NCI-H524 treated with DMSO at 0.1 percent for 48 hours (cell line): ENCODE measurements at regions not wholly inside any gene's neighbourhood (a gene's known extent, or its start where the extent isn't known, plus 50 kb on each side); places are given as distances from the start of the nearest gene placed in this dataset.

Experiments
- DNase-seq: peaks from one replicate; lab custom pipeline; 2025; lab: John Stamatoyannopoulos, UW

DNA sequence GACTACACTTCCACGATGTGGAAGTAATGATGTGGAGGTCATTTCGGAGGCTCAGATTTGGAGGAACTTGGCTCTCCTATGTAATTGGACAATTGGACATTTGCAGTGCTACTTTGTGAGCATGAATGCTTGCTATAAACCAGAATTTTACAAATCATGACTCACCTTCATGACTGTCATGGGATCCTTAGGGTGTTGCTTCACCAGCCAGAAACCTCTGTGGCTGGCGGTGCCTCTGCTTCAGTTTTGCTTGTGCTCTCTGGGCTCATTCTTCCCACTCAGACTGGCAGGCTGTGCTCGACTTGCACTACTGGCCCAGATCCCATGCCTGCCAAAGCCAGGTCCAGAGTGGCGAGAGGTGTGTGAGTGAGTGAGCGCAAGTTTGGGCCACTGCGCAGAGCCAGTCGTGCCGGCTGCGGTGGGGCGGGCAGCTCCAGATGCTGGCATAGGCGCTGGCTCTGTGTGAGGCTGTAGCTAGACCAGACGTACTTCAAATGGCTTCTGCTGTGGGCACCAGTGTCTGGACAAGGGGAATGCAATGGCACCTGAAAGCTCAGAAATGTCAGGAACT lies 387.8 kb downstream of the AEBP2 start:
- DNase-seq = no peak

DNA sequence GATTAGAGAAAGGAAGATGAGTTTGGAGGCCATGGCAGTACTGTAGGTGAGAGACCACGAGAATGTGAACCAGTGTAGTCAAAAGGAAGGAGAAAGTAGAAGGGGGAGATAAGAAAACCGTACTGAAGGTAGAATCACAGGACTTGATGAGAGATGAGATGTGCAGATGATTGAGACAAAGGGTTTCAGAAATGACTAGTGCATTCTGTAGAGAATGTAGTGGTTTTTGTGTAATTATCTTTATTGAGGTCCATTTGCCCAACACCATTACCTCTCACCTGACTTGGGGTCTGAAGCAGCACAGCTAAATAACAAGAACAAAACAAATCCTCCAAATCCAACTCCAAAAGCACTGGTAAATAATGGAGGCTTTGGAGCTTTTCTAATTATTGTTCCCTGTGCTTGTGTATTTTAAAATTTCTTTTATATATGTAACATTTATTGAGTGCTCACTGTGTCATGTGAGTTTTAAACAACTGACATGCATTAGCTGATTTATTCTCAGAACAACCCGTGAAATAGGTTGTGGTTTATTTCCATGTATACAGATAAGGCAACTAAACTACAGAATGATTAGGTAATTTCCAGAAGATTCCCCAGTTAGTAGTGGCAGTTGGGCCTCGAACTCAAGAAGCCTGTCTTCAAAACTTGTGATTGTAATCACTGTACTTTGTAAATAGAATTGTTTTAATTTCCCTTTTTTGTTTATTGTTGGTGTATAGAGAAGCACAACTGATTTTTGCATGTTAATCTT lies 390.0 kb downstream of the AEBP2 start:
- DNase-seq = no peak

DNA sequence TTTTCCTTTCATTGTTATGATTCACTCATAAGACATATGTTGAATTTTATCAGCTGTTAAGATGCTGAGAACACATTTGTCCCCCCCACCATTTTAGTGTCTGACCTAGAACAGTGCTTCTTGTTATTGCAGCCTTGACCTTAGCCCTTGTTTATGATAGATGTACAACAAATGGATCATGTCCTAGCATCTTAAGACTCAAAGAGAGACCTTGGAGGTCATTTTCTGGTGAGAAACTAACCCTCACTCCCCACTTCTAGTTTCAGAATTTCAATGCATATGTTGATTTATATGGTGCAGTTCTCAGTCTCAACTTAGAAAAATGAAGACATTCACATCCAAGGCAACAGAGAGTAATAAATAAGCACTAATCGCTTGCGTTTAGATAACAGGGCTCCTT lies 391.2 kb downstream of the AEBP2 start:
- DNase-seq = no peak

DNA sequence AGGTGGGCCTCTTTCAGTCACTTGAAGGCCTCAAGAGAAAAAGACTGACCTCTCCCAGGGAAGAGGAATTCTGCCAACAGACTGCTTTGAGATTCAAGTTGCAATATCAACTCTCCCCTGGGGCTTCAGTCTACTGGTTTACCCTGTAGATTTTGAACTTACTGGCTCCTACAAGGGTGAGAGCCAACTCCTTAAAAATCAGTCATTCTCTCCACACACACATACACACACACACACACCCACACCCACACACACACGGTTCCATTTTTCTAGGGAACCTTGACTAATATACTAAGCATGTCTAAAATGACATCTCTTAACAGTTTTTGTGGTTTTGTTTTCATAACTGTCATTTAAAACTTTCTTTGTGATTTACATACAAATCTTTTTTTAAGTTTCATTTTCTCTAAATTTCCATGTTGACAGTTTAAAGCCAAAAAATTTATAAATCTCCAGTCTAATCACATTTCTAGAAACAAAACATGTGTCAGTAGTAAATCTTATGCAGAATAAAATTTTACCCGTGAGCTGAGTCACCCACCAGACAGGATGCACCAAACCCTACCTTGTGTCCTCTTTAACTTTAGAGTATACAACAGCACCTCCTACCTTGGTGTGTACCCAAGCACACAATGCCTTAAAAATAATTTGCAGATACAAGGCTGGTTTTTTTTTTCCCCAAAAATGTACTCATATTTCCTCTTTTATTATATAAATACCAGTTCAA lies 394.6 kb downstream of the AEBP2 start:
- no peak for DNase-seq

DNA sequence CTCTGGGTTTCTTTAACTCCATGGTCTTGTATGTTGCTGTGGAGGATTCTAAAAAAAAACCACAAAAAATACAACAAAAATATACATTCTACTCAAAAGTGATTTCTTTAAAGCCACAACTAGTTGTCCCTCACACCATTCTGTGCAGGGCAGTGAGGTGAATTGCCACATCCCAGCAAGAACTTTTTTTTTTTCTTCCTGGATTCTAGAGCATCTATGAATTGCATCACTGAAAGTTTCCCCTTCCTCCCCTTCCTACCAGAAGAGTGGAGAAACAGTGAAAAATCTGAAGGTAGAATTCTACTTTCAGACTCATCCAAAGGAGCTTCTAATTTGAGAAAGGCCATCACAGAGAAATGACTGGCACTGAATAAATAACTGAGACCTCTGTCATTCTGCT lies 395.3 kb downstream of the AEBP2 start:
- DNase-seq = no peak

DNA sequence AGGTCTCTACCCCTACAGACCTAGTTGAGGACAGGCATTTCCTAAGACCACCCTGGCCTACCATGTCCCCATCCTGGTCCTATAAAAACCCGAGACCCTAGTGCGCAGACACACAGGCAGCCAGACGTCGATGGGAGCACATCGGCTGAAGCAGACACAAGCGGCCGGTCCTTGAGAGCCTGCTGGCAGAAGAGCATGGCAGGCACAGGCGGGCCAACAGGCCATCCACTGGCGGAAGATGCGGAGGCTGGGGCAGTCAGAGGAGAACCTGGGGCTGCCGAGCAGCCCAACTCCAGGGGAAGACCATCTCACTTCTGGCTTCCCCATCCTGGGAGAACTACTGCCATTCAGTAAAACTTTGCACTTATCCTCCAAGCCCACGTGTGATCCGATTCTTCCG lies 396.8 kb downstream of the AEBP2 start:
- DNase-seq = no peak

DNA sequence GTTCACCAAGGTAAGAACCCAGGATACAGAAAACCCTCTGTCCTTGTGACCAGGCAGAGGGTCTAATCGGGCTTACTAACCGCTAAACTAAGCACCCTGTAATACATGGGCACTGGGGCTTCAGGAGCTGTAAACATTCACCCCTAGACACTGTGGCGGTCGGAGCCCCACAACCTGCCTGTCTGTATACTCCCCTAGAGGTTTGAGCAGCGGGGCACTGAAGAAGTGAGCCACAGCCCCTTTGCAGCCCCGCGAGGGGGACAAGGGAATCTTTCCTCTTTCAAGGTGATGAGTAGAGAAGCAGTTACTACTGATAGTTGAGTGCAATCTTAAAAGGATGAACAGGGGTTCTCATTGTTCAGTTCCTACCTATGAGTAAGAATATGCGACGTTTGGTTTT lies 397.2 kb downstream of the AEBP2 start:
- no peak for DNase-seq

DNA sequence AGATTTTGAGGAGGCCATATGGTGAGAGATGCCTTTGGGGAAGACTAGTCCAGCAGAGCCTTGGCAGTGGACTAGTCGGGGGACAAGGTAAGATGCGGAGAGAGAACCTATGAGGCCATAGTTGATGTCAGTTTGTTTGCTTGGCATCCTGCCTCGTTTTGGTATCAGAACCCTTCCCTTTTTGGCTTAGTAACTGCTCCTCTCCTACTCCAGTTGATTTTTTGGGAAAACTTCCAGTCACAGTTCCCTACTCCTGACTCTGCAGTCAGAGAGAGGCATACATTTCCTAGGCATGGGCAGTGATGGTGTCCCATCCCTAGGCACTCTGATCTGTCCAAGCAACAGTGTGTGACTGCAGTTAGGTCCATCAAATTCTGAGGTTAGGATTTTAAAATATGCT lies 398.3 kb downstream of the AEBP2 start:
- DNase-seq = no peak

DNA sequence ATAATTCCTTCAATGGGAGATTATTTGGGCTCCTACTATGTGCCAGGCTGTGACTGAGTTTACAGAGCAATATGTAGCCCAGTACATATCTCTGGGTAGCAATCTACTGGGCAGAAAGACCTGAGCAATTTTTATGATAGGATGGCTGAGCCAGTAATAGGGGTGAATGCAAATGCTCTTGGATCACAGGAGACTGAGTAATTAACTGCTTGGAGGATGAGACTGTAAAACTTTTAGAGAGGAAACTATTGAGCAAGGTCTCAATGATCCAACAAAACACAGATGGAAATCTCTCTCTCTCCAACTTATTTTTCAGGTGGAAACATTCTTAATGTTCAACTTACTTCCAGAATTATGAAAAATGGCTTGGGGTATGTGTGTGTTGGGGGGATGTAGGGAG lies 402.2 kb downstream of the AEBP2 start:
- no peak for DNase-seq

DNA sequence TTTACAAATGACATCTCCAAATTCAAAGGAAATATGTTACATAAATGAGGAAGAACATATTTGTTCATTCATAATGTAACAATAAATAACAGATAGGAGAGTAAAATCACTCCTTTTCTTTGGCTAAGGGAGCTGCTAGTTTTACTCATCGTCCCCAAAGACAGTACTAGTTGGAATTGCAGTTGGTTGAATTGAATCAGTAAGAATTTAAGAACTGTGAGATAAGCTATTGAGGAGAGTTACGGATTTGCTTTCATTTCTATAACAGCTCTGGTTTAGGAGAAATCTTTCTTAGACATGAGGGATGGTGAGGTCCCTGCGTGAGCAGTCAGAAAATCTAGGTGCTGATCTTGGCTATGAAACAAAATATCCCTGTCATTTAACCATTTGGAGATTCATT lies 402.8 kb downstream of the AEBP2 start:
- no peak for DNase-seq

DNA sequence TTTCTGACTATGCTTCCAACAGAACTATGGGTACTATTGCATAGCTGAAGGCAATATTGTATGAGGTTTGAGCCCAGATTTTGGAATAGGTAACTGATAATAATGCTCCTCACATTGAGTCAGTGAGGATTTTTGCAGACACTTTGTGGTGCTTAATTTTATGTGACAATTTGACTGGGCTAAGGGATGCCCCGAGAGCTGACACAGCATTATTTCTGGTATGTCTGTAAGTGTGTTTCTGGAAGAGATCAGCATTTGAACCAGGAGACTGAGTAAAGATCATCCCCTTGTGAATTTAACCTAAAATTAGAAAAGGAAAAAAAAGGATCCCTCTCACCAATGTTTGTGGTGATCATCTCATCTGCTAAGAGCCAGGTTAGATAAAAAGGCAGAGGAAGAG lies 404.9 kb downstream of the AEBP2 start:
- DNase-seq = no peak

DNA sequence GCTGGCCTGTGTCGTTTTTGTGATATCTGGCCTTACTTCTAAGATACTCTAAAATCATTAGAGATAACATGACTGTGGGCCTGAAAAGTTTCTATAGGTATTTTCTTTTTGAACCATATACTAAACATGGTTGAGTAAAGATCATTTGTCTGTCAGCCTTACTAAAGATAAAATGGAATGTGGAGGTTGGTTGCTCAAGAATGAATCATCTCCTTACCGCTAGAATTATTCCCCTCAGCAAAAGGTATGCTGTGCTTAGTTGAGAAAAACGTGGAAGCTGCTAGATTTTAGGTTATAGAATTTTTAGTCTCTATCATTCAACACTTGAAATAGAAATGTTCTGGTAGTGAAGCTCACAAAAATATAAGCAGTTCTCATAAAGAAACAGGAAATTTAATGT lies 407.3 kb downstream of the AEBP2 start:
- DNase-seq = no peak

DNA sequence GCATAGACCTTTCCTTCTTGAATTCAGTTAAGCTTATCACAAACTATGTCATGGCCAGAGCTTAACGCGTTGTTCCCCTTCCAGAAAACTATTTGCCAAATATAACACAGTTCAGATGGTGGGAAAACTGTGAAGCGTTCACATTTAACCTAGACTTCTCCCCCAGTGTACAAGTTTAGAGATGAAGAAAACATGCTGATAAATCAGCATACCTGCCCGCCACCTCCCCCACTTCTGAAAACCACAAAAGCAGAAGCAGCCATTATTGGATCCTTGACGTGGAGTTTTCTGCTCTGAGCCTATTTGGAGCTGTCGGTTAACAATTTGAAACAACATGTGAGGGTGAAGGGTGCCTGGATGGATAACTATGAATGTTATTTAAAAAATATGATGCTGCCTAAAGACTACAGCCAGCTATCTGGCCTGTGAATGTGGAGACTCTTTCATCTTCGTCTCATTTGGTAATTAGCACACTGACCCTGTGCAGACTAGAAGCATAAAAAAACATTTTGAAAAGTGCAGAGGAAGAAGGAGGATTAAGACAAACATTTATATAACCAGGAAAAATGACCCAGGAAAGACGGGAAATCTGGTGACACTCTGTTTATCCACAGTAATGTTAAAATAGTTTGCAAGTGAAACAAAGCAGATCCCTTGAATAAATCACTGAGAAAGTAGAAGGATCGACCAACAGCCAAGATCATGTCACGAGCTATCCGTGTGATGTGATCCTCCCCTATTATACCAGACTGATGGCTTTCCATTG lies 408.2 kb downstream of the AEBP2 start:
- DNase-seq = no peak

DNA sequence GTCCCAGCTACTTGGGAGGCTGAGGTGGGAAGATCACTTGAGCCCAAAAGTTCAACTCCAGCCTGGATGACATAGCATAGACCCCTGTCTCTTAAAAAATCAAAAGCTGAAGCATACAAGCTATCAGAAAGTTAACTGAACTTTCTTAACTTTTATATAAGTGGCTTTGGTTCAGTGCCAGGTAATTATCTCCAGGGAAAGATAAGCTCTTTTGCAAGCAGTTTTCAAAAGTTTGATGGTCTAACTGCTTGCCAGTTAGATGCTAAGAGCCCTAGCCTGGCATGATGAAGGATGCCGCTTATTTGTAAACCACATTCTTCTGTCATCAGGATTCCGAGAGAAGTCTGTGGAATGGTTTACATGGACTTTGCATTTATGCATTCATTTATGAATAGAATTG lies 409.1 kb downstream of the AEBP2 start:
- DNase-seq = no peak

DNA sequence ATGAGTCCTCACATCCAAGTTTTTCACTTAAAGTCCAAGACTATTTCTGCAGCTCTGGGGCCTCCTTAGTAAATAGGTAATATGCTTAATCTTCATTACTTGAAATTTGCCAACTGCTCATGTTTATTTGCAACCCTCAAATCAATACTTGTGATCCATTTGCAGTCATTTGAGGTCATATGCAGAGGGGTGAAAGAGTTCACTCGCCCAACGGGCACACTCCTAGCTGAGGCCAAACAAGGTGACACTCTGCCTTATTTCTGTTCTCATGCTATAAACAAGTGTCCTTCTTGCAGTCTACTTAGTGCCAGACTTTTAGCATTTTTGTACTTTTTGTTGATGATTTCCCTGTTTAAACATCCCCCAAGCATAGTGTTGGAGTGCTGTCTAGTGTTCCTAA lies 409.9 kb downstream of the AEBP2 start:
- no peak for DNase-seq

DNA sequence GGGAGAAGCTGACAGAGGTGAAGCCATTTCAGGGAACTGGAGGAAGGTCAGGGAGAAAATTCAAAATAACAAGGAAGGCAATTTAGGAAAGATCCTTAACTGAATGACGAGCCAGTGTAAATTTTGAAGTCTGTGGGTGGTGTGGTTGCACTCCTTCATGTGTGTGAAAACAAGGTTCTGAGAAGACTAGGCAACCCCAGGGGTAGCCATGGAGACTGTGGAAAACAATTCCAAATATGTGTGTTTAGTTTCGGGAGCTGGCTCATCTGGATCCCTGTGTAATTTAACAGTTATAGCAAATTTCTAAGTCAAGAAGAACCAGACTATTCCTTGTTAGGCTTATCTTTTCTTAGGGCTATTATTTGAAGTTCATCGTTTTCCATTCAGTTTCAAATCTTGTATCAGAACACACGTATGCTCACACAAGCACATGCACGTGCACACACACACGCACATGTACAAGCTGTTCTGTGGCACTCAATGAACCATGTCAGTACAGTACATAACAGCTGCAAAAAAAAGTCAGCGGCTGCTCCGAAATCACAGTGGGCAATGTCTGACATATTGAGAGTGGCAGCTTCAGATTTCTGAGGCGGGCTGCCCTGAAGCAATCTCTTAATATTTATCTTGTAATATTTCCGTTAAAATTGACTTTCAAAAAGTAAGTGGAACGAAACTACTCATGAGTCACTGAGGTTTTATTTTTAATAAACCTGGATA lies 411.2 kb downstream of the AEBP2 start:
- no peak for DNase-seq

DNA sequence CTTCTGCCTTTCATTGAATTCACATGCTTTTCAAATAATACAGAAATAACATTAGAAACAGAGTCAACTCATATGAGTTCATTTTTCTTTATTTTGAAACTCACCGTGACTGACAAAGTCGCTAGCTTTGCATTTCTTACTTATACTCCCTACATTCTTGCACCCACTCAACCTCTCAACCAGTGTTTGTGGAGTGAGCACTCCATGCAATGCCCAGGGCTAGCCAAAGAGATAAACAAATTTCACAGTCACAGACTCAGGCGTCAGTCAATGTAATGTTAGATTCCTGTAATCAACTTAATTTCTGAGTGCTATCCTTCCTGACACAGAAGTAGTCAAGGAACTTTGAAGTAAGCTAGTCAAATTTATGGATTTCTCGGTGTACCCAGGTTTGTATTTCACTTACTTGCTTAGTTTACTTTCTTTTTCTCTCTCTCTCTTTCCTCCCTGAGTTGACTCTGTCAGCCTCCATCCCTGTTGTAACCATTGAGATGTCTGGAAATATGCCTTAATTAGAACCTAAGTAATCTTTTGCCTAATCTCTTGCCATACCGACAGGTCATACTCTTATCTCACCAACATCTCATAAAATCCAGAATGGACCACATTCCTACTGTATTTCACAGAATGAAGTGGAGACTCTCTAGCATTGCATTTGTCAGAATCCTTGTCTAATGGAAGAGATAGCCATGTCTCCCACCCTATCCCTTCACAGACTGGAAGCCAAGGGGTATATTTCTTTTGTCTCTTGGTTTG lies 413.0 kb downstream of the AEBP2 start:
- no peak for DNase-seq

DNA sequence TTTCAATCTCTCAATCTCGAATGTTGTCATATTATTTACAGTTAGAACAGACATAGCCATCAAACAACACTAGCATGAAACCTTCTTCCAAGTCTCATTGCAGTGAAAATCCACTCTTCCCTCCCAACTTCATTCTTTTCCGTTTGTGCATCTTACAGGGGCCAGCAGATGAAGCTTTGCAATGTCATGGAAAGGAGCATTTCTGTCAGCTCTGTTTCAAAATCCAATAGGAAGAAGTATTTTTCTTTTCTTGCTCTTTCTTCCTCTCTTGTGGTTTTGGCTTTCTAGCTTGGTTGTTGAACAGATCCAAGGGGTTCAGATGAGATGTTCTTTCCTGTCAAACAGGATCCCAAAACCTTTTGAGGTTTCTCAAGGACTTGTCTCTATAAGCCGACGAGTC lies 416.6 kb downstream of the AEBP2 start:
- DNase-seq = no peak

DNA sequence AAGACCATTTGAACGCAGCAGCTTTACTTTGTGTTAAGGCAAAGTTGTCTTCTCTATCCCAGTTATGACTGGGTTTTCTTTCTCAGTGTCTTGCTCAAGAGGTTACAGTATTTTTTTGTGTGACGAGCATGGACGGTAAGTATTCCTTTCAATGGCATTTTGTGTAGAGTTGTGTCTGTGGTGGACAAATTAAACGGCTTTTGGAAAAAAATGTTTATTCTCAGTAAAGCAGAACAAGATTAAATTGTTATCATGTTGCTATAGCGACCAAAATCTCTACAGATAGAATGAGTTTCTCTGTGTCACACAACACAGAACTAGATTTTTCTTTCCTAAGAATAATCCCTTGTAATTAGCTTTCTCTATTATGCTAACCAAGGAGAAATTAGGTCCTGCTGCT lies 417.1 kb downstream of the AEBP2 start:
- DNase-seq = no peak

DNA sequence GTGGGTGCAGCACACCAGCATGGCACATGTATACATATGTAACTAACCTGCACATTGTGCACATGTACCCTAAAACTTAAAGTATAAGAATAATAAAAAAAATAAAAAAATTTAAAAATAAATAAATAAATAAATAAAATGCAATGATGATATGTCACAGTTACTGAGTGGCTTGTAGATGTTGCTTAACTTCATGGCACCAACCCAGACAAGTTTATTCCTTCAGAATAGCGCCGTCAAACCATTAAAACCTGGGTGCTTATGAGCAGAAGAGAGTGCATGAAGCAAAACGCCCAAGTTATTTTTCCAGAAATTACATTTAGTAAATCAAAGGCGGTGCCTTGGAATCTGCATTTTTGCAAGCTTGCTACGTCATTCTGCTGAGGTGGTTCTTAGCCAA lies 417.9 kb downstream of the AEBP2 start:
- DNase-seq = no peak

DNA sequence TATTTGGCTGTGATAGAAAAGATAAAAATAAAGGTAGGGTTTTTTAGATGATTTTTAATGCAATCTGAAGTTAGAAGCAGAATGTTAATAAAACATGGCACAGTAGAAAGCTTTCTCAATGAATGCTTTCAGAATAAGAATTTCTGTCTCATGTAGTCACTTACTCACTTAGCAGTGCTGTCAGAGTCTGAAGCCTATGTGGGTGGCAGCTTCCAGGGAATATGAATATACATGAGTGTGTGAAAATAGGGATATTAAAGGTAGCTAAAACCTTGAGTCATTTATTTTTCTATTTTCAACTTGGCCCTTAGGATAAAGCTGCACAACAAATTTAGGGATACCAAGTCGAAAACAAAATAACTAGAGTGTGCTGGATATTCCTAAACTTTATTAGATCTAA lies 427.9 kb downstream of the AEBP2 start:
- DNase-seq = no peak
